ENCODE measurements at regions not wholly inside any gene's neighbourhood (a gene's known extent, or its start where the extent isn't known, plus 50 kb on each side); places are given as distances from the start of the nearest gene placed in this dataset.

- TF ChIP-seq ZNF274 (IDR thresholded peaks at IDR 0.05; ENCODE audit: low read depth, low read length): no peak
- no peak overlapping the region for H3K4me3 ChIP-seq (ENCODE audit: low read length)
Measured at GRCh38 chr5:167754501-167755021, 536.9 kb upstream of the WWC1 start.

GRCh38 chr5:167755420-167755819 is 536.0 kb upstream of the WWC1 start:
- no peak for TF ChIP-seq ZNF274 (IDR thresholded peaks at IDR 0.05; ENCODE audit: low read depth, low read length)
- no peak overlapping the region for H3K4me3 ChIP-seq (ENCODE audit: low read length)

DNA sequence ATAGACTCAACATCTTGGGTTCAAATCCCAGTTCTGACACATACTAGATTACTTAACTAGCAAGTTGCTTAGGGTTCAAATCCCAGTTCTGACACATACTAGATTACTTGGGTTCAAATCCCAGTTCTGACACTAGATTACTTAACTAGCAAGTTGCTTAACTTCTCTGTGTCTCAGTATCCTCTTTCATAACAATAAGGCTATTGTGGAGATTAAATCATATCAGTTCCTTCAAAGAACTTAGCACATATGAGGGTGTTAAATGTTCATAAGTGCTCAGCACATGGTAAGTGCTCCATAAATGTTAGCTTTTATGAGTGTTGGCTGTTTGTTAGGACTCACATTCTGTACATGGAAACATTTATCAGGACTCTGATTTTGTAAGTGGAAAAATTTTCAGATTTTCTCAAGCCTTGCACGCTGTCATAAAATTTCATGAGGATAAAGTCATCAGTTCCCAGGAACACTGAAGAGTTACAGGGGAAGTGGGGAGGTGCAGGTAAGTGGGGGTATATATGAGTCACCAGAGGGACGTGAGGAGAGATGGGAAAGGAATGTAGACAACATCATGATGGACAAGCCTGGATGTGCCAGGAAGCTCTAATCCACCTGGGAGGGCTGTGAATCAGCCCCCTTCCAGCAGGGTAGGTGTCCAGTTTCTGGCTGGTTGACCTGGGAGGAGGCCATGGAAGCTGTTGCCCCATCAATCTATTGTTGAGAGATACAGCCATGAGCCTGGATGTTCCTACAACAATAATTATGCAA is 532.2 kb upstream of the WWC1 start:
- H3K4me3 ChIP-seq (ENCODE audit: low read length): no peak overlapping the region
- TF ChIP-seq ZNF274 (IDR thresholded peaks at IDR 0.05; ENCODE audit: low read depth, low read length): no peak

DNA sequence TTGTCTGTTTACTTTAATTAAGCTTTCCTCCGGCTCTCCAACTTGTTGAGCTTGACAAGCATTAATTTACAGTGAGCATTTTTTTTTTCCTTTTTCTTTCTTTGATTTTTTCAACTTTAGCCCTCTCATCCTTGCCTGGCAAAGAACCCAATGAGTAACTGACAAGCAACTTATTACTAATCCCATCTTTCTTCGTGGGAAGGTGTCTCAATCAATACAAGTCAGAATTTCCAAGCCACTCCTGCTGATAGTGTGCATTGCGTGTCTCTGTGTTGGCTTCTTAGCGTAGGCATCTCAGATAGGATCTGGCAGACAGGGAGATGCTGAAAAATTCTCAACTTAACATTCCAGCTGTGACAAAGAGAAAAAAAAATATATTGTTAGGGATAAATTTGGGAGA is 527.7 kb upstream of the WWC1 start:
- H3K4me3 ChIP-seq (ENCODE audit: low read length): no peak overlapping the region
- no peak for TF ChIP-seq ZNF274 (IDR thresholded peaks at IDR 0.05; ENCODE audit: low read depth, low read length)

DNA sequence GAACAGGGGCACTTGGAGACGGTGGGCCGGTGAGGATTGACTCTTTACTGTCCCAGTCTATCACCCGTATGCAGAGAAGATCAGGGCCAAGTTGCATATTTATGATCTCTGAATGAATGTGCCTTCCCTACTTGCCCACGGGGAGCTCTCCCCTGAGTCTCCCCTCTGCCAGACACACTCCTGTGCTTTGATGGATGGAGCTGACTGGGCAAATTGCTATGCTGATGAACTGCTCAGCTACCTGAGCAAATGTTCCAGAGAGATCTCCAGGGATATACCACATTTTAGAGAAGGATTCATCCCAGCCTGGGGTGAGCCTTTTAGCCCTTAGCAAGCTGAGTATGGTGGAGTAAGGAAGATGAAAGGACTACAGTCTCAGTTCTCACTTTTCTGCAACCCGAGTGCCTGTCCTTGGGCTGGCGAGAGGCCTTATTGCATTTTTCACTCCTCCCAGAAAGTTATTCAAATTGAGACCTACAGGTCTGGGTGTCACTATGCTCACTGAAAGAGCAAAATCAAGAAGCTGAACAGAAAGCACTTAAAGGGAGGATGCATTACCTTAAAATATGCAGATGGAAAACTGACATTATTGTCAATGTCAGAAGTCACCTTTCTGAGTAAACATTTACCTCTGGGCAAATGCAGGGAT is 526.7 kb upstream of the WWC1 start:
- no peak overlapping the region for H3K4me3 ChIP-seq (ENCODE audit: low read length)
- no peak for TF ChIP-seq ZNF274 (IDR thresholded peaks at IDR 0.05; ENCODE audit: low read depth, low read length)

DNA sequence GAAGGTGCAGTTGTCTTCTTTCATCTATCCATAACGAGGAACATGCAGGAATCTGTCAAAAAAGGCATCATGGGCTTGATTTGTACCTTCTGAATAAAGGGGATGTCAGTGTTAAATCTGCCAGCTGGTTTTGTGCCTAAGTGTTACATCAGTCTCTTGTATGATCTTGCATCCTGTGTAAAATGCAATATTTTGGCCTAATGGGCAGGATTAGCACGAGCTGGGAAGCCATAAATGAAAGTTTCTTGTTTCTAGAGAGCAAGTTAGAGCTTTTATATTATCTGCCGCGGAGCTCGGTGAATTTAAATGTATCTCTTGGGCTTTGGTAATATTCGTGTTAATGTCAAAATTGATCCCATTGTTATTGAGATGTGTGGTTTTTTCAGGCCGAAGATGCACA is 526.1 kb upstream of the WWC1 start:
- no peak for TF ChIP-seq ZNF274 (IDR thresholded peaks at IDR 0.05; ENCODE audit: low read depth, low read length)
- no peak overlapping the region for H3K4me3 ChIP-seq (ENCODE audit: low read length)

DNA sequence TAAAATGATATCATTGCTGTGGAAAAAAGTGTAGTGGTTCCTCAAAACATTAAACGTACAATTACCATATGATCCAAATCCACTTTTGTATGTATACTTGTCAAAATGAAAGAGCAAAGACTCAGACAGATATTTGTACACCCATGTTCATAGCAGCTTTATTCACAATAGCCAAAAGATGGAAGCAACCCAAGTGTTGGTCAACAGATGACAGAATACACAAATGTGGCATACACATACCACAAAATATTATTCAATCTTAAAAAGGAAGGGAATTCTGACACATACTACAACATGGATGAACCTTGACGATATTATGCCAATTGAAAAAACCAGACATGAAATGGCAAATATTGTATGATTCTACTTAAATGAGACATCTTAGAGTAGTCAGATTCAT is 524.5 kb upstream of the WWC1 start:
- TF ChIP-seq ZNF274 (IDR thresholded peaks at IDR 0.05; ENCODE audit: low read depth, low read length): no peak
- no peak overlapping the region for H3K4me3 ChIP-seq (ENCODE audit: low read length)

DNA sequence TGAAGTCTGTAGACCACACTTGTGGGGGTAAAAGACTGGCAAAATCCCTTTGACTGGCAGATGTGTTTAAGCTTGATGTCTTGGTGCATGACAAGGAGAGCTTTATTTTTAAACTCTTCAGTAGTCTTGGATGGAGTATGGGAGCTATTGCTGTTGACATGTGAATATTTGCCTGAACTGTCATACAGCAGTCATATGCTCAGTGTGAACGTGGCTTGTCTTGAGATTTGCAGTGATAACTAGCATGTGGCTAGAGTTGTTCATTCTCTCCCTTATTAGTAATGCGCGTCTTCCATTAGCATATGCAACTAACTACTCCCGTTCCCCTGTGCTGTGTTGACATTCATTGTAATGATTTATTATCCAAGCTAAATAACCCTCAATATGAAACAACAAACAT is 523.6 kb upstream of the WWC1 start:
- TF ChIP-seq ZNF274 (IDR thresholded peaks at IDR 0.05; ENCODE audit: low read depth, low read length): no peak
- H3K4me3 ChIP-seq (ENCODE audit: low read length): no peak overlapping the region

GRCh38 chr5:167769846-167770413 is 521.5 kb upstream of the WWC1 start:
- H3K4me3 ChIP-seq (ENCODE audit: low read length): no peak overlapping the region
- no peak for TF ChIP-seq ZNF274 (IDR thresholded peaks at IDR 0.05; ENCODE audit: low read depth, low read length)

GRCh38 chr5:167770461-167770860 is 521.0 kb upstream of the WWC1 start:
- no peak for TF ChIP-seq ZNF274 (IDR thresholded peaks at IDR 0.05; ENCODE audit: low read depth, low read length)
- H3K4me3 ChIP-seq (ENCODE audit: low read length): no peak overlapping the region

- TF ChIP-seq ZNF274 (IDR thresholded peaks at IDR 0.05; ENCODE audit: low read depth, low read length): no peak
- no peak overlapping the region for H3K4me3 ChIP-seq (ENCODE audit: low read length)
Measured at GRCh38 chr5:167771571-167771970, 519.9 kb upstream of the WWC1 start.

GRCh38 chr5:167773668-167774301 is 517.7 kb upstream of the WWC1 start:
- no peak for TF ChIP-seq ZNF274 (IDR thresholded peaks at IDR 0.05; ENCODE audit: low read depth, low read length)
- no peak overlapping the region for H3K4me3 ChIP-seq (ENCODE audit: low read length)

- TF ChIP-seq ZNF274 (IDR thresholded peaks at IDR 0.05; ENCODE audit: low read depth, low read length): no peak
- H3K4me3 ChIP-seq (ENCODE audit: low read length): no peak overlapping the region
Measured at GRCh38 chr5:167777746-167778145, 513.7 kb upstream of the WWC1 start.

DNA sequence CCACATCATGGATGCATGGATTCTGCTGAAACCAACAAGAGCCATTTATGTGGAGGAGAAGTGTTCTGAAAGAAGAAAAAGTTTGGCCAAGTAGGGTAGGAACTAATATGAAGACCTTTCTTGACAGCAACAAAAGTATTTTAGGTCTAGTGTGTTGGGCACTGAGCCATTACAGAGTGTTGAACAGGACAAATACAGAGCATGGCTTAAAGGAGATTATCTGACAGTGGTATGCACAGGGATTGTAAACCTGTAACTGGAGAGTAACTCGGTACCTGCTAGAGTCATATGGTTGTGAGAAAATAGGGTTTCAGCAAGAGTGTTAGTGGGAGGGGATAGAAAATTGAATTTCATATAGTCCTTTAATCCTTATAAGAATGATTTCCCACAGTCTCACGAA is 513.2 kb upstream of the WWC1 start:
- no peak overlapping the region for H3K4me3 ChIP-seq (ENCODE audit: low read length)
- no peak for TF ChIP-seq ZNF274 (IDR thresholded peaks at IDR 0.05; ENCODE audit: low read depth, low read length)

DNA sequence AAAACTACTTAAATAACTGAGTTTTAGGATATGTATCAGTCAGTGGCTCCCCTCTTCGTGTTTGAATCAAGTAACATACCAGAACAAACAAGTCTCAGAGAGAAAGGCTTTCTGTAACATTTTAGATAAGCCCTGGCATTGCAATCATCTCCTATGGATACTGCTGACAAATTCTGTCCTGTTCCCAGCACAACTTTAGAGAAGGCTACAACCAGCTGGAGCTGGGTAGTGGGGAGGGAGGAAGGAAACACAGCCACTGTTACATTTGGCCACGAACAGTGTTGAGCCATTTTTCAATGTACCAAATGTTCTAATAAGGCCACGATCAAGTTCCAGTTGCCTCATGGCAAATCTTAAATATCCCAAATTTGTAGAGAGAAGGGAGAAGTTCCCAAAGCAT is 511.8 kb upstream of the WWC1 start:
- no peak for TF ChIP-seq ZNF274 (IDR thresholded peaks at IDR 0.05; ENCODE audit: low read depth, low read length)
- no peak overlapping the region for H3K4me3 ChIP-seq (ENCODE audit: low read length)
